GM18907 (cell line): ENCODE measurements at regions not wholly inside any gene's neighbourhood (a gene's known extent, or its start where the extent isn't known, plus 50 kb on each side); places are given as distances from the start of the nearest gene placed in this dataset.
A peak's percentile ranks its signal among the peaks of the same experiment; 100 is the strongest.

Experiments used
- ATAC-seq: cut with Tn5 transposase; IDR thresholded peaks from one replicate; pipeline ENCODE4 v1.9.1; 2021; ENCODE audit warnings: mild to moderate bottlenecking, moderate library complexity; ENCODE audit not compliant: unreplicated experiment

GRCh38 chr3:70583682-70584081, 271.2 kb upstream of the MDFIC2 start:
- no peak for ATAC-seq

DNA sequence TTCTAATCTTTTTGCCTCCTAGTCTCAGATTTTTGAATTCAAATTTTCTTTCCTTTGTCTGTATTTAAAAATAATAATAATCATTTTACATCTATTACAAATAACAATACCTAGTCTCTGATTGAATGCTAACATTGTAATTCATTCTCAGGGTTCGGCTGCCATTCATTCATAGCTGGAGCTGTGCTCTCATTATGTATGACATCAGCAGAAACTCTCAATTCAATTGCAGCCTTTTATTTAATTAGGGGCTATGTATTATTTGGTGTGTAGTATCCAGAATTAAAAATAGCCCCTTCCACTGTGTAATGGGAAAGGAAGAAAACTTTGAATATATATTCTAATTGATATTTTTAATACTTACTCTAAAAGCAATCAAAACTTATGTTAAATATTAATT, 270.4 kb upstream of the MDFIC2 start:
- no peak for ATAC-seq

DNA sequence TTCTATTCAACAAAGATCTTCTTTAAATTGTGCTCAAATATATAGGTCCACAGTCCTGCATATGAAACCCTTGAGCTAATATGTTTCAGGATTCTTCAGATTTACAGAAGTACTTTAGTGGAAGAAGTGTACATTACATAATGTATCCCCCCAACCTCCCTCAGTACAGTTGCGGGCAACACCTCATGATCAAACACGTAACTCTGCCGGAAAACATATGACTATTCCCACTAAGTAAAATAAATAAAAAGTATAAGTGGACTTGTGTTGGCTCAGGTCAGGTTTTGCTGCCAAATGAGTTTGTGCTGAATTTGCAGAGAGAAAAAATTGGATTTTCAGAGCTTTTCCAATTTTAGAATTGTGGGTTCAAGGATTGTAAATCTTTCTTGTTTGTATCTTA, 267.6 kb upstream of the MDFIC2 start:
- no peak for ATAC-seq

DNA sequence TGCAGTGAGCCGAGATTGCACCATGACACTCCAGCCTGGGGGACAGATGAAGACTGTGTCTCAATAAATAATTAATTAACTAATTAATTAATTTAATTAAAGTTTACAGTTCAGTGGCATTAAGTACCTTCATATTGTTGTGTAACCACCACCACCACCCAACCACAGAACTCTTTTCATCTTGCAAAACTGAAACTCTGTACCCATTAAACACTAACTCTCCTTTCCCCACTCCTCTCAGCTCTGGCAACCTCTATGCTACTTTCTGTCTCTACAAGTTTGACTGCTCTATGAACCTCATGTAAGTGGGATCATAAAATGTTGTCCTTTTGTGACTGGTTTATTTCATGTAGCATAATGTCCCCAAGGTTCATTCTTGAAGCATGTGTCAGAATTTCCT, 259.3 kb upstream of the MDFIC2 start:
- no peak for ATAC-seq

- no peak for ATAC-seq
Observed at GRCh38 chr3:70570584-70570983, 258.1 kb upstream of the MDFIC2 start.

- ATAC-seq: no peak
Observed at GRCh38 chr3:70568626-70569025, 256.2 kb upstream of the MDFIC2 start.

DNA sequence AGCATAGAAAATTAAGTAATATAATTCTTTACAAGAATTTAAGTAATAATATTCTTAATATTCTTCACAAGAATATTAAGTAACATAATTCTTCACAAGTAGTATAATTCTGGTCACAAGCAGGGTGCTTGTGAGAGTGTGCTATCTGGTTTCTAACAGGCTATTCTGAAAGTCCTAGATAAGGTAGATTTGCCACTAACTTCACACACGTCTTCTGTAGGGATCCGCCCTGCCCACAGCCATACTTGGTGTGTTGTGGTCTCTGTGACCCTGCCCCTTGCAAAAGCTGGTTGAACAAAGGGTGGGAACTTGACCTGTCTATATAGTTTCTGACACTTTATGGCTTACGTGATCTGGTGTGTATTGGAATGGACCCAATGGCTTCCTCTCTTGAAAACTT, 253.4 kb upstream of the MDFIC2 start:
- ATAC-seq: no peak

DNA sequence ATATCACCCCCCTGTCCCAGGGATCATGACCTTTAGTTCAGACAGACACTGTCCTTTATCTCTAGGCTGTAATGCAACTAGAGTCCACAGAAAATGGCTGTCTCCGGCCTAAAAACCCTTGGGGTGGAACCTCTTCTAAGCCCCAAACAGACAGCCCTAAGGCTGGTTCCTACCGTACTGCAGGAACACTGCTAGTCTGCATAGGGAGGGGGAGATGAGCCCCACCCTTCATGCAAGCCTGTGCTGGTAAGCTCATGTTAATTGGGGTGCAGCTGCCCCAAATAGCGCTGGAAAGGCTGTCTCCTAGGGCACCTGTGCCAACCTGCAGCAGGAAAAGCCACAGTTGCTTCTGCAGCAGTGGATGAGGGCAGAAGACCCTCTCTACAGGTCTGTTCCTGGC, 252.1 kb upstream of the MDFIC2 start:
- ATAC-seq: no peak

DNA sequence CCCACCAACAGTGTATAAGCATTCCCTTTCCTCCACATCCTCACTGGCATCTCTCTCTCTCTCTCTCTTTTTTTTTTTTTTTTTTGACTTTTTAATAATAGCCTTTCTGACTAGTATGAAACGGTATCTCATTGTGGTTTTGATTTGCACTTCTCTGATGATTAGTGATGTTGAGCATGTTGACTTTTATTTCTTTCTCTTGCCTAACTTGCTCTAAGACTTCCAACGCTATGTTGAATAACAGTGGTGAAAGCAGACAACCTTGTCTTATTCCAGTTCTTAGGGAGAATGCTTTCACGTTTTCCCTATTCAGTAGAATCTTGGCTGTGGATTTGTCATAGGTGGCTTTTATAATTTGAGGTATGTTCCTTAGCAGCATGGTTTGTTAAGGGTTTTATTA, 249.4 kb upstream of the MDFIC2 start:
- ATAC-seq: no peak

GRCh38 chr3:70558956-70559355, 246.5 kb upstream of the MDFIC2 start:
- no peak for ATAC-seq

DNA sequence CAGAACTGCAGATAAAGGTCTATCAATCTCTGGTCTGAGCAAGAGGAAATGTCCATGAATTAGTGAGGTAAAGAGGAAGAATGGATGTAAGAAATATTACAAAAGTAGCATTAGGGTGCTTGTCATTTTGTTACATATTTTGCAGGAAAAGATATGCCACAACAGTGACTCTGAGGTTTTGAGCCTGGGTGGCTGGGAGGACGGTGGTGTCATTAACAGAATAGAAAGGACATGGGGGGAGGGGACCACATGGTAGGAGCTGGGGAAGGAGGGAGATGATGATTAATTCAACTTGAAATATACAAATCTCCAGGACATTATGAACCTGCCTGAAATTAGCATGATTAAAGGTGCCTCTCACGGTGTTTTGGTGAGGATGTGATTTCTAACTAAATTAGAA, 245.5 kb upstream of the MDFIC2 start:
- no peak for ATAC-seq

- no peak for ATAC-seq
Observed at GRCh38 chr3:70556056-70556455, 243.6 kb upstream of the MDFIC2 start.

DNA sequence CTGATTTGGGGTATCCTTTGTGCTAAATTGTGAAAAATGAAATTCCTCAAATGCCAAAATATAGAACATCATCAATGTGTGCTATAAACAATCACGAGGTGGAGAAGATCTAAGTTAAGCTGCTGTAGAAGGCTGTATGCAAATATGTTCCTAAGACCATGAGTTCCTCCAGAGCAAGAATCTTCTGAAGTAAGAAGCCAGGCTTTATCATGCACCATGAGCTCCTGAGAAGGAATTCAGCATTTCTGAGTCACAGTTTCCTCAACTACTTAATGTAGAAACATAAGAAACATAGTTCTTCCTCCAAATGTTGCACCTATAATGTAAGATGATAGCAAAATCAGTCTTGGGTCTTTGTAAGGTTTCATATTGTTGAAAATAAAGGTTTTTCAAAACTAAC, 241.7 kb upstream of the MDFIC2 start:
- no peak for ATAC-seq

GRCh38 chr3:70550723-70551319, 238.4 kb upstream of the MDFIC2 start:
- ATAC-seq: peak; percentile 90

DNA sequence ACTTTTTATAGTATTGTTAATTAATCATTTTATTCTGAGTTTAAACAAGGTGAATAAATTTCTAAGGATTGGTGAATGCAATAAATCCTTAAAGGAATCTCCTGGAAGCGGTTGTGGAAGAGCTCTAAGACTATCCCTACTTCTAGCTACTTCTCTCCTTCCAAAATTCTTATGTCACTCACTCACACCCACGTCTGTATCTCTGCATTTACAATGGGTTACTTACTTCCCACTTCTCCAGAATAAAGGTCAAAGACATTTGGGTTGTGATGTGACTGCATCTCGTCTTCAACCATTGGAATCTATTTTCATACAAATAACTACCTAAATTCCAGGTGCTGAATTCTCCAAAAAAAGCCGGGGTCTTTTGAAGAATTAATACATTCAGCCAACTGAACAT, 234.2 kb upstream of the MDFIC2 start:
- no peak for ATAC-seq

DNA sequence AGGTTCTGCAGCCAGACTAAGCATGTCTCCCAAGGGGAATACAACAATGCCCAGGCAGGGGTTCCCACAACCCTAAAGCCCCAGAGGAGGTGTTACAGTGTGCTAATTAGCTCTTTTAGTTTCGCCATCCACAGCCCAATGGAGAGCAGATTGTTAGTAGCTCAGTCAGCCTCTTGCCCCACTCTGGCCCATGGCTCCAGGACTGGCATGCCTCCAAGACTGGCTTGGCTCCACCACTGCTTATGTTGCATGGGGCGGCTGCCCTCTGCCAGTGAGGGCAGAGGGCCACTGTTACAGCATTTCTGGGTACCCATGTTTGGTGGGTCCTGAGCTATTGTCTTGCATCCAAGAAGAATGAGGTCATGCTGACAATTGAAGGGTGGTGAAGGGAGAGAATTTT, 231.1 kb upstream of the MDFIC2 start:
- no peak for ATAC-seq

DNA sequence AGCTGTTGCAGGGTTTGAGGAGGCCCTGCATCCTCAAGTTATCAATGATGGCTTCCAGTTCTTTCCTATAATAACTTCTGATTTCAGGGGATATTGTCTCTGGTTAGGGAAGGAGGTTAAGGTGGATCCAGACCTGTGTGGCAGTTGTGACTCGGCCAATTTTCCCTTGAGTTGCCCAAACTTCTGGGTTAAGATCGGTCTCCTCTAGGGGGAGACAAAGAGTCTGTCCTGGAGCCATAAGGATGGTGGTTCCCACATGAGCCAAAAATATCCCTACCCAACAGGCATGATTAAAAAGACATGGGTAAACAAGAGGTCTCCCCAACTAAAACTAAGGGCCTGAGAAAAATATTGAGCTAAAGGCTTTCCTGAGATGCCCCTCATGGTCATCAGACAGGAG, 227.5 kb upstream of the MDFIC2 start:
- ATAC-seq: no peak

DNA sequence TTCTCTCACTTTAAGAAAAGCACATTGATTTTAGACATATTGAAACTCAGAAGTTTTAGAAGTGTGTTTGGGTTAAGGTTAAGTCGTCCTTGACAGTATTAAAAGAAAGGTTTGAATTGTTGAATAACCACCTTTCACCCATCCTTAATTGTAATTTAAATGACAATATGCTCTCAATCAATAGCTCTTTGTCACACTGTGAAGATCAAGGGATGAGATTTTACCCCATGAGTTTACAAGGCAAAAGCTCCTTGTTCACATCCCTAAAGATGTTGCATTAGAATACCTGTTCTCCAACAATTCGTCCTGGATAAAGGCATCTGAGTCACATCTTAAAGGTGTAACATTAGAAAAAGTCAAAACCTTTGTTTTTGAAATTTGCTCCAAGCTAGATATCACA, 220.4 kb upstream of the MDFIC2 start:
- ATAC-seq: no peak

DNA sequence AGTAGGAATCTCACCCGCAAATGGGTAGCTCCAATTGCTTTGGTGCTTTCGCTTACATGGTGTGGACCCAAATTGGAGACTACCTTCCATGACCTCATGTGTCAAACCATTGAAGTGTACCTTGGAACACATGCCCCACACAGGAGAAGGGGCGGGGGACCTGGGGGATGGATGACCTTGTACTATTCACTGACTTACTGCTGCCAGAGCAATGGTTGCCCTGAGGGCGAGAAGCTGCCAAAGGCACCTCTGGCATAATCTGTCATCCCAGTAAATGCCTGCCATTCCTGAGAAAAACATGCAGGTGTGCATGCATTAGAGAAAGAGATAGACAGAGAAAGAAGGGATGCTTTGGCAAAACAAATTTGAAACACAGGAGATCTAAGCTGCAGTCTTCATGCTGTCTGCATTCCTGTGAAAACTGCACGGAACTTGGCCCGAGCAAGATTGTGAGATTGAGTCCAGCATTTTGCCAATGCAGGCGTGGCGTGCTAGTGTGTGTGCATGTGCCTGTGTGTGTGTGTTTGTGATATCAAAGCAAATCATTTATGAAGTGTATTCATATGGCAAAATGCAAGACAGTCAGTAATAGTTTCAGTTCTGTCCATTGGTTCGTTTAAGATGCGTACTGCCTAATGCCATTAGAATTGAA, 219.5 kb upstream of the MDFIC2 start:
- ATAC-seq: no peak

- ATAC-seq: no peak
Observed at GRCh38 chr3:70531063-70531657, 218.7 kb upstream of the MDFIC2 start.

GRCh38 chr3:70530626-70531025, 218.2 kb upstream of the MDFIC2 start:
- no peak for ATAC-seq

DNA sequence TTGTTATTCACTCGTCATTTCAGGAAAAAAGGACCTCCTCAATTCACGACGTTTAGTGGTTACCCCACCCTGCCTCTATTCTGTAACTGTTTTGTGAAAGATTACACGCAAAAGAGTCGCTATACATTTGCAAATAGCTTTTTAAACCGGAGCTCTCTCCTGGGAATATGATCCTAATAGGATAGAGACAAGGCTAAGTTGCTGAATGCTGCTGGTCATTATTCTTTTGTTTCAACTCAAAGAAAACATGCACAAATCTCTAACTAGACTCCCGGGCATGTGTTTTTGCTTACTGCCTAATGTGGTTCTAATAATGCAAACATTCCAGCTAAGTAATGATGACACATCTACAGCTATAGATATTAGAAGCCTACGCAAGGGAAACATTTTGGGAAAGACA, 214.6 kb upstream of the MDFIC2 start:
- ATAC-seq: no peak
